SK-N-SH (cell line): ENCODE measurements at regions not wholly inside any gene's neighbourhood (a gene's known extent, or its start where the extent isn't known, plus 50 kb on each side); places are given as distances from the start of the nearest gene placed in this dataset.

Experiments
- CTCF ChIA-PET: fragments of 300-600, 350-600 bp; formaldehyde crosslinking; extraction: SDS; loops from one replicate; lab custom pipeline; 2021; lab: Yijun Ruan, JAX
- POLR2A ChIA-PET: fragments of 350-600 bp; sonication (Branson Sonifier 250); formaldehyde crosslinking; extraction: SDS; loops from one replicate; lab custom pipeline; 2020; ENCODE audit warnings: antibody characterized with exemption, inconsistent platforms; lab: Yijun Ruan, JAX
- DNase-seq: peaks from one replicate; pipeline ENCODE4 v3.0.0; 2012
- H2AFZ ChIP-seq: fragments of 200-600 bp; sonication (generic); 2 replicates; pipeline ENCODE4 v1.8.1; 2016; ENCODE audit warnings: antibody characterized with exemption, mild to moderate bottlenecking, low read depth
- H3F3A ChIP-seq: fragments of 200-600 bp; sonication (generic); replicated peaks from 2 replicates; pipeline ENCODE3; 2016; ENCODE audit warnings: antibody characterized with exemption, mild to moderate bottlenecking; ENCODE audit not compliant: insufficient read depth
- H3K27ac ChIP-seq, 2 experiments: fragments of 200-500 bp in 1 of 2; fragments of 200-600 bp in 1 of 2; sonication (Bioruptor generic) in 1 of 2; sonication (generic), shearing (Covaris generic) in 1 of 2; 2 replicates each; pipeline versions ENCODE4 v1.5.1 to v1.6.1; 2014 to 2016; ENCODE audit warnings: low read depth in 2 of 2, inconsistent platforms in 1 of 2, low read length in 1 of 2, mild to moderate bottlenecking in 1 of 2, mixed read lengths in 1 of 2
- H3K27me3 ChIP-seq: fragments of 200-600 bp; sonication (generic), shearing (Covaris generic); 2 replicates; pipeline ENCODE4 v1.6.1; 2016; ENCODE audit warnings: mixed run types; ENCODE audit not compliant: insufficient read depth
- H3K36me3 ChIP-seq, 2 experiments: fragments of 200-500 bp in 1 of 2; fragments of 200-600 bp in 1 of 2; sonication (Bioruptor generic) in 1 of 2; sonication (generic) in 1 of 2; replicated peaks in 1 of 2; 2 replicates each; pipeline versions ENCODE3 to v1.5.1; 2014 to 2016; ENCODE audit warnings: low read length in 1 of 2, mild to moderate bottlenecking in 1 of 2; ENCODE audit not compliant: insufficient read depth in 2 of 2, control insufficient read depth in 1 of 2
- H3K4me1 ChIP-seq, 2 experiments: fragments of 200-500 bp in 1 of 2; fragments of 200-600 bp in 1 of 2; sonication (Bioruptor generic) in 1 of 2; sonication (generic), shearing (Covaris generic) in 1 of 2; 2 replicates each; pipeline versions ENCODE4 v1.5.1 to v1.6.1; 2014 to 2016; ENCODE audit warnings: low read depth in 1 of 2, low read length in 1 of 2, mixed run types in 1 of 2; ENCODE audit not compliant: insufficient read depth in 2 of 2, control insufficient read depth in 1 of 2
- H3K4me2 ChIP-seq: fragments of 200-600 bp; sonication (generic), shearing (Covaris generic); 2 replicates; pipeline ENCODE4 v1.6.1; 2017; ENCODE audit warnings: mixed run types
- H3K4me3 ChIP-seq, 2 experiments: fragments of 200-500 bp in 1 of 2; fragments of 200-600 bp in 1 of 2; sonication (Bioruptor generic) in 1 of 2; sonication (generic), shearing (Covaris generic) in 1 of 2; 2 replicates each; pipeline versions ENCODE4 v1.5.1 to v1.8.1; 2014 to 2016; ENCODE audit warnings: low read depth in 2 of 2, inconsistent platforms in 1 of 2, low read length in 1 of 2, mild to moderate bottlenecking in 1 of 2, mixed read lengths in 1 of 2, moderate library complexity in 1 of 2
- H3K79me2 ChIP-seq: fragments of 200-600 bp; sonication (generic); 2 replicates; pipeline ENCODE4 v1.8.1; 2017; ENCODE audit warnings: mild to moderate bottlenecking; ENCODE audit not compliant: insufficient read depth
- H3K9ac ChIP-seq: fragments of 200-600 bp; sonication (generic); 2 replicates; pipeline ENCODE4 v1.6.1; 2017; ENCODE audit warnings: mixed run types
- H3K9me2 ChIP-seq: fragments of 200-600 bp; sonication (generic); 2 replicates; pipeline ENCODE4 v1.6.1; 2017; ENCODE audit warnings: mixed run types
- H3K9me3 ChIP-seq: fragments of 200-600 bp; sonication (generic); 2 replicates; pipeline ENCODE4 v1.6.1; 2017; ENCODE audit warnings: mixed run types, mild to moderate bottlenecking, moderate library complexity
- H4K20me1 ChIP-seq: fragments of 200-600 bp; sonication (generic); 2 replicates; pipeline ENCODE4 v1.6.1; 2017; ENCODE audit warnings: mild to moderate bottlenecking, mixed run types; ENCODE audit not compliant: insufficient read depth
- ELF1 ChIP-seq: IDR thresholded peaks from 2 replicates; pipeline ENCODE4 v1.4.0; 2012
- EP300 ChIP-seq, 2 experiments: IDR thresholded peaks; 2 replicates each; pipeline versions ENCODE4 v1.4.0 to v1.6.1; 2012; ENCODE audit warnings: borderline replicate concordance in 1 of 2, low read depth in 1 of 2, low read length in 1 of 2
- EZH2phosphoT487 ChIP-seq: fragments of 200-600 bp; sonication (generic); IDR thresholded peaks from 2 replicates; pipeline ENCODE4 v1.6.1; 2017; ENCODE audit warnings: low read depth, mixed run types, mild to moderate bottlenecking, antibody characterized with exemption, moderate library complexity, borderline replicate concordance
- FOXJ3 ChIP-seq: sonication (generic); formaldehyde crosslinking; IDR thresholded peaks from 2 replicates; pipeline ENCODE4 v1.5.1; 2020; ENCODE audit warnings: mild to moderate bottlenecking, missing genetic modification reagents
- GABPA ChIP-seq: IDR thresholded peaks from 2 replicates; pipeline ENCODE4 v1.4.0; 2012; ENCODE audit warnings: low read depth, mild to moderate bottlenecking
- NFIC ChIP-seq: IDR thresholded peaks from 2 replicates; pipeline ENCODE4 v1.4.0; 2012; ENCODE audit warnings: borderline replicate concordance
- POLR2AphosphoS5 ChIP-seq: IDR thresholded peaks from 2 replicates; pipeline ENCODE4 v1.6.1; 2012; ENCODE audit warnings: low read depth, low read length
- RFX5 ChIP-seq: IDR thresholded peaks from 2 replicates; pipeline ENCODE4 v1.6.1; 2012; ENCODE audit warnings: mild to moderate bottlenecking, improper control_type of control experiment, low read length
- SIN3A ChIP-seq: IDR thresholded peaks from 2 replicates; pipeline ENCODE4 v1.6.1; 2012; ENCODE audit warnings: low read depth, mild to moderate bottlenecking, low read length, moderate library complexity, borderline replicate concordance
- SMC3 ChIP-seq: IDR thresholded peaks from 2 replicates; pipeline ENCODE4 v1.6.1; 2012; ENCODE audit warnings: low read depth, low read length, improper control_type of control experiment
- TAF1 ChIP-seq: IDR thresholded peaks from 2 replicates; pipeline ENCODE4 v1.6.1; 2012; ENCODE audit warnings: low read depth, mild to moderate bottlenecking, low read length, moderate library complexity, borderline replicate concordance
- TCF12 ChIP-seq: IDR thresholded peaks from 2 replicates; pipeline ENCODE4 v1.4.0; 2012
- TEAD4 ChIP-seq: IDR thresholded peaks from 2 replicates; pipeline ENCODE4 v1.4.0; 2012; ENCODE audit warnings: mild to moderate bottlenecking, borderline replicate concordance; ENCODE audit not compliant: insufficient read depth
- WGBS: methylation state at CpG from one replicate; pipeline ENCODE4 v1.1.6; 2017; ENCODE audit warnings: low lambda C conversion rate; 5-methylcytosine and 5-hydroxymethylcytosine counted together
- TF ChIP-seq, protein P1 (sequence below): IDR thresholded peaks from 2 replicates; pipeline ENCODE4 v1.6.1; 2012; ENCODE audit warnings: mild to moderate bottlenecking, low read depth, low read length, moderate library complexity
- TF ChIP-seq, protein P2 (sequence below): IDR thresholded peaks from 2 replicates; pipeline ENCODE4 v1.4.0; 2012; ENCODE audit warnings: low read depth
- TF ChIP-seq, protein P3 (sequence below): fragments of 200-600 bp; sonication (generic); IDR thresholded peaks from 2 replicates; pipeline ENCODE4 v1.6.1; 2017; ENCODE audit warnings: antibody characterized with exemption, mild to moderate bottlenecking, moderate library complexity
- TF ChIP-seq, protein P4 (sequence below): fragments of 150-350 bp; IDR thresholded peaks from 2 replicates; pipeline ENCODE4 v1.6.1; 2016; ENCODE audit warnings: mild to moderate bottlenecking, low read depth, low read length

- TF ChIP-seq, protein P1, sequence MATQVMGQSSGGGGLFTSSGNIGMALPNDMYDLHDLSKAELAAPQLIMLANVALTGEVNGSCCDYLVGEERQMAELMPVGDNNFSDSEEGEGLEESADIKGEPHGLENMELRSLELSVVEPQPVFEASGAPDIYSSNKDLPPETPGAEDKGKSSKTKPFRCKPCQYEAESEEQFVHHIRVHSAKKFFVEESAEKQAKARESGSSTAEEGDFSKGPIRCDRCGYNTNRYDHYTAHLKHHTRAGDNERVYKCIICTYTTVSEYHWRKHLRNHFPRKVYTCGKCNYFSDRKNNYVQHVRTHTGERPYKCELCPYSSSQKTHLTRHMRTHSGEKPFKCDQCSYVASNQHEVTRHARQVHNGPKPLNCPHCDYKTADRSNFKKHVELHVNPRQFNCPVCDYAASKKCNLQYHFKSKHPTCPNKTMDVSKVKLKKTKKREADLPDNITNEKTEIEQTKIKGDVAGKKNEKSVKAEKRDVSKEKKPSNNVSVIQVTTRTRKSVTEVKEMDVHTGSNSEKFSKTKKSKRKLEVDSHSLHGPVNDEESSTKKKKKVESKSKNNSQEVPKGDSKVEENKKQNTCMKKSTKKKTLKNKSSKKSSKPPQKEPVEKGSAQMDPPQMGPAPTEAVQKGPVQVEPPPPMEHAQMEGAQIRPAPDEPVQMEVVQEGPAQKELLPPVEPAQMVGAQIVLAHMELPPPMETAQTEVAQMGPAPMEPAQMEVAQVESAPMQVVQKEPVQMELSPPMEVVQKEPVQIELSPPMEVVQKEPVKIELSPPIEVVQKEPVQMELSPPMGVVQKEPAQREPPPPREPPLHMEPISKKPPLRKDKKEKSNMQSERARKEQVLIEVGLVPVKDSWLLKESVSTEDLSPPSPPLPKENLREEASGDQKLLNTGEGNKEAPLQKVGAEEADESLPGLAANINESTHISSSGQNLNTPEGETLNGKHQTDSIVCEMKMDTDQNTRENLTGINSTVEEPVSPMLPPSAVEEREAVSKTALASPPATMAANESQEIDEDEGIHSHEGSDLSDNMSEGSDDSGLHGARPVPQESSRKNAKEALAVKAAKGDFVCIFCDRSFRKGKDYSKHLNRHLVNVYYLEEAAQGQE: no peak
- TF ChIP-seq TAF1 (no peak), TEAD4 (no peak), POLR2AphosphoS5 (no peak), EZH2phosphoT487 (no peak), GABPA (no peak), SMC3 (no peak), TCF12 (no peak), SIN3A (no peak), EP300 (IDR thresholded peaks at IDR 0.05; ENCODE audit: borderline replicate concordance in 1 of 2, low read depth in 1 of 2, low read length in 1 of 2) (no peak), NFIC (no peak), FOXJ3 (CRISPR knock-in tag) (no peak), ELF1 (no peak), RFX5 (no peak)
- TF ChIP-seq, protein P2, sequence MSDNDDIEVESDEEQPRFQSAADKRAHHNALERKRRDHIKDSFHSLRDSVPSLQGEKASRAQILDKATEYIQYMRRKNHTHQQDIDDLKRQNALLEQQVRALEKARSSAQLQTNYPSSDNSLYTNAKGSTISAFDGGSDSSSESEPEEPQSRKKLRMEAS: no peak
- TF ChIP-seq, protein P3, sequence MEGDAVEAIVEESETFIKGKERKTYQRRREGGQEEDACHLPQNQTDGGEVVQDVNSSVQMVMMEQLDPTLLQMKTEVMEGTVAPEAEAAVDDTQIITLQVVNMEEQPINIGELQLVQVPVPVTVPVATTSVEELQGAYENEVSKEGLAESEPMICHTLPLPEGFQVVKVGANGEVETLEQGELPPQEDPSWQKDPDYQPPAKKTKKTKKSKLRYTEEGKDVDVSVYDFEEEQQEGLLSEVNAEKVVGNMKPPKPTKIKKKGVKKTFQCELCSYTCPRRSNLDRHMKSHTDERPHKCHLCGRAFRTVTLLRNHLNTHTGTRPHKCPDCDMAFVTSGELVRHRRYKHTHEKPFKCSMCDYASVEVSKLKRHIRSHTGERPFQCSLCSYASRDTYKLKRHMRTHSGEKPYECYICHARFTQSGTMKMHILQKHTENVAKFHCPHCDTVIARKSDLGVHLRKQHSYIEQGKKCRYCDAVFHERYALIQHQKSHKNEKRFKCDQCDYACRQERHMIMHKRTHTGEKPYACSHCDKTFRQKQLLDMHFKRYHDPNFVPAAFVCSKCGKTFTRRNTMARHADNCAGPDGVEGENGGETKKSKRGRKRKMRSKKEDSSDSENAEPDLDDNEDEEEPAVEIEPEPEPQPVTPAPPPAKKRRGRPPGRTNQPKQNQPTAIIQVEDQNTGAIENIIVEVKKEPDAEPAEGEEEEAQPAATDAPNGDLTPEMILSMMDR: no peak
- TF ChIP-seq, protein P4, sequence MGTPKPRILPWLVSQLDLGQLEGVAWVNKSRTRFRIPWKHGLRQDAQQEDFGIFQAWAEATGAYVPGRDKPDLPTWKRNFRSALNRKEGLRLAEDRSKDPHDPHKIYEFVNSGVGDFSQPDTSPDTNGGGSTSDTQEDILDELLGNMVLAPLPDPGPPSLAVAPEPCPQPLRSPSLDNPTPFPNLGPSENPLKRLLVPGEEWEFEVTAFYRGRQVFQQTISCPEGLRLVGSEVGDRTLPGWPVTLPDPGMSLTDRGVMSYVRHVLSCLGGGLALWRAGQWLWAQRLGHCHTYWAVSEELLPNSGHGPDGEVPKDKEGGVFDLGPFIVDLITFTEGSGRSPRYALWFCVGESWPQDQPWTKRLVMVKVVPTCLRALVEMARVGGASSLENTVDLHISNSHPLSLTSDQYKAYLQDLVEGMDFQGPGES: no peak
- no peaks in the 10 kb centered on the region for H3K9me3 ChIP-seq
- H3K27me3 ChIP-seq: no peaks in the 10 kb centered on the region
- no peak overlapping the region for H3K4me3 ChIP-seq
- peaks cover 0 to 4% of the 10 kb centered on the region in 2 experiments for H3K36me3 ChIP-seq
- no peaks in the 10 kb centered on the region for H4K20me1 ChIP-seq
- CTCF ChIA-PET: interaction anchor here (0.9 to 1.7 kb wide), 2 partner anchors 113 to 822 kb away, joined by 3 to 5 read pairs; no protein-coding TSS in a partner anchor
- peaks cover 6% of the 10 kb centered on the region for H3F3A ChIP-seq
- POLR2A ChIA-PET: no interaction called here
- no peak overlapping the region for H2AFZ ChIP-seq
- 95% methylated on average over 1 of the region's 1 CpG for WGBS
- no peak overlapping the region for H3K27ac ChIP-seq
- H3K4me2 ChIP-seq: no peak overlapping the region
- peaks cover 49% of the 10 kb centered on the region for H3K79me2 ChIP-seq
- no peak for DNase-seq
- H3K9me2 ChIP-seq: no peaks in the 10 kb centered on the region
- no peaks in the 10 kb centered on the region; a peak in 1 of 4 replicates for H3K4me1 ChIP-seq
- no peak overlapping the region for H3K9ac ChIP-seq
Observed at GRCh38 chr13:50089633-50090032, 74.4 kb downstream of the KCNRG start.
